IMR-90 (cell line): ENCODE measurements at regions not wholly inside any gene's neighbourhood (a gene's known extent, or its start where the extent isn't known, plus 50 kb on each side); places are given as distances from the start of the nearest gene placed in this dataset.

Experiments used
- ATAC-seq: fragments of 200-7000 bp; cut with Tn5 transposase; 2 replicates; pipeline ENCODE4 v1.9.1; 2020; ENCODE audit warnings: low read depth, mild to moderate bottlenecking, moderate library complexity
- BruUV-seq: library from RNA; stranded (reverse); fragments of 400-500 nt; replicated peaks from 2 replicates; lab custom pipeline; 2021; lab: Mats Ljungman, UMichigan
- CTCF ChIA-PET: fragments of 300-600 bp; formaldehyde crosslinking; extraction: SDS; loops from one replicate; lab custom pipeline; 2021; ENCODE audit warnings: antibody characterized with exemption; lab: Yijun Ruan, JAX
- POLR2A ChIA-PET: fragments of 300-600 bp; sonication (Branson Sonifier 250); formaldehyde crosslinking; loops from one replicate; lab custom pipeline; 2022; ENCODE audit warnings: antibody characterized with exemption; ENCODE audit not compliant: unreplicated experiment; lab: Charles Lee
- DNase-seq: peaks from one replicate; pipeline ENCODE4 v3.0.0; 2013
- H2AFZ ChIP-seq: replicated peaks from 2 replicates; pipeline ENCODE3; 2013; ENCODE audit warnings: low read length, mild to moderate bottlenecking; ENCODE audit not compliant: poor library complexity
- H2AK5ac ChIP-seq: 2 replicates; pipeline ENCODE4 v1.6.1; 2013; ENCODE audit warnings: low read depth, low read length, inconsistent platforms
- H2AK9ac ChIP-seq: replicated peaks from 2 replicates; pipeline ENCODE3; 2013; ENCODE audit warnings: mild to moderate bottlenecking, low read depth, low read length, moderate library complexity; ENCODE audit not compliant: poor library complexity
- H2BK120ac ChIP-seq: 2 replicates; pipeline ENCODE4 v1.6.1; 2013; ENCODE audit warnings: low read depth, low read length, inconsistent platforms
- H2BK15ac ChIP-seq: 3 replicates; pipeline ENCODE4 v1.6.1; 2013; ENCODE audit warnings: low read depth, low read length, inconsistent platforms
- H2BK20ac ChIP-seq: 2 replicates; pipeline ENCODE4 v1.6.1; 2013; ENCODE audit warnings: low read depth, mild to moderate bottlenecking, inconsistent platforms, low read length, moderate library complexity
- H2BK5ac ChIP-seq: 2 replicates; pipeline ENCODE4 v1.6.1; 2013; ENCODE audit warnings: mild to moderate bottlenecking, low read depth, low read length, inconsistent platforms; ENCODE audit not compliant: poor library complexity, severe bottlenecking
- H3K14ac ChIP-seq: replicated peaks from 2 replicates; pipeline ENCODE4 v1.6.1; 2013; ENCODE audit warnings: low read depth, low read length, inconsistent platforms
- H3K18ac ChIP-seq: 2 replicates; pipeline ENCODE4 v1.6.1; 2013; ENCODE audit warnings: low read depth, low read length, control low read depth
- H3K23ac ChIP-seq: 2 replicates; pipeline ENCODE4 v1.6.1; 2013; ENCODE audit warnings: low read depth, low read length, inconsistent platforms
- H3K27ac ChIP-seq: 2 replicates; pipeline ENCODE4 v1.5.1; 2013; ENCODE audit warnings: mild to moderate bottlenecking, control low read depth, low read length; ENCODE audit not compliant: insufficient read depth
- H3K27me3 ChIP-seq: 2 replicates; pipeline ENCODE4 v1.6.1; 2013; ENCODE audit warnings: low read length; ENCODE audit not compliant: control insufficient read depth, insufficient read depth
- H3K36me3 ChIP-seq: 2 replicates; pipeline ENCODE4 v1.6.1; 2013; ENCODE audit warnings: low read length, mixed read lengths; ENCODE audit not compliant: control insufficient read depth, insufficient read depth
- H3K4ac ChIP-seq: 2 replicates; pipeline ENCODE4 v1.6.1; 2013; ENCODE audit warnings: low read depth, low read length, inconsistent platforms
- H3K4me1 ChIP-seq: 2 replicates; pipeline ENCODE4 v1.6.1; 2013; ENCODE audit warnings: low read length, mixed read lengths; ENCODE audit not compliant: control insufficient read depth, insufficient read depth
- H3K4me2 ChIP-seq: 2 replicates; pipeline ENCODE4 v1.6.1; 2013; ENCODE audit warnings: low read depth, mild to moderate bottlenecking, control low read depth, low read length, moderate library complexity
- H3K4me3 ChIP-seq: 2 replicates; pipeline ENCODE4 v1.5.1; 2013; ENCODE audit warnings: low read depth, mild to moderate bottlenecking, control low read depth, low read length, moderate library complexity; ENCODE audit not compliant: insufficient read depth
- H3K56ac ChIP-seq: 2 replicates; pipeline ENCODE4 v1.6.1; 2013; ENCODE audit warnings: low read length, inconsistent platforms; ENCODE audit not compliant: insufficient read depth; ENCODE audit errors: extremely low read depth
- H3K79me1 ChIP-seq, 2 experiments: 2 replicates each; pipeline ENCODE4 v1.6.1; 2013; ENCODE audit warnings: low read length in 2 of 2, inconsistent platforms in 1 of 2, low read depth in 1 of 2
- H3K9ac ChIP-seq: 2 replicates; pipeline ENCODE4 v1.6.1; 2013; ENCODE audit warnings: low read depth, low read length, control low read depth
- H3K9me1 ChIP-seq: 2 replicates; pipeline ENCODE4 v1.6.1; 2013; ENCODE audit warnings: low read length, inconsistent platforms; ENCODE audit not compliant: insufficient read depth
- H3K9me3 ChIP-seq: 2 replicates; pipeline ENCODE4 v1.6.1; 2013; ENCODE audit warnings: low read length; ENCODE audit not compliant: control insufficient read depth, insufficient read depth
- H4K20me1 ChIP-seq: 2 replicates; pipeline ENCODE4 v1.6.1; 2013; ENCODE audit warnings: low read length, inconsistent platforms; ENCODE audit not compliant: insufficient read depth
- H4K5ac ChIP-seq: 2 replicates; pipeline ENCODE4 v1.6.1; 2013; ENCODE audit warnings: mild to moderate bottlenecking, low read depth, low read length, control low read depth
- H4K8ac ChIP-seq, 2 experiments: 2 replicates each; pipeline ENCODE4 v1.6.1; 2013; ENCODE audit warnings: low read depth in 2 of 2, low read length in 2 of 2, control low read depth in 1 of 2, inconsistent platforms in 1 of 2
- H4K91ac ChIP-seq: 2 replicates; pipeline ENCODE4 v1.6.1; 2013; ENCODE audit warnings: low read depth, low read length, inconsistent platforms; ENCODE audit not compliant: insufficient read depth
- CHD1 ChIP-seq: IDR thresholded peaks from 2 replicates; pipeline ENCODE4 v1.6.1; 2012; ENCODE audit warnings: low read depth, low read length, improper control_type of control experiment
- FOS ChIP-seq: fragments of 150-350 bp; IDR thresholded peaks from 2 replicates; pipeline ENCODE4 v1.6.1; 2016; ENCODE audit warnings: low read depth, low read length
- MAFK ChIP-seq: IDR thresholded peaks from 2 replicates; pipeline ENCODE4 v1.6.1; 2012; ENCODE audit warnings: low read depth, low read length, improper control_type of control experiment
- MXI1 ChIP-seq: IDR thresholded peaks from 2 replicates; pipeline ENCODE4 v1.6.1; 2012; ENCODE audit warnings: low read depth, mild to moderate bottlenecking, low read length, moderate library complexity, borderline replicate concordance
- RFX5 ChIP-seq: IDR thresholded peaks from 2 replicates; pipeline ENCODE4 v1.8.0; 2012; ENCODE audit warnings: low read depth, mild to moderate bottlenecking, low read length, moderate library complexity
- WGBS, 2 experiments: methylation state at CpG; one replicate each; pipeline versions ENCODE4 v1.1.5 to v1.1.7; 2013; ENCODE audit warnings: missing lambda C conversion rate in 2 of 2; ENCODE audit not compliant: insufficient read length in 1 of 2; ENCODE audit errors: extremely low coverage in 2 of 2; 5-methylcytosine and 5-hydroxymethylcytosine counted together
- dilution Hi-C: fragments of 300-500 bp; cut with HindIII; formaldehyde crosslinking; loops from one replicate; pipeline ENCODE4 v1.14.3; 2018; ENCODE audit warnings: low sequenced_read_pairs; ENCODE audit not compliant: unreplicated experiment
- in situ Hi-C: fragments of 300-500 bp; cut with MboI; formaldehyde crosslinking; loops from 3 replicates; pipeline ENCODE4 v1.14.3; 2019; ENCODE audit warnings: low sequenced_read_pairs, inconsistent platforms, mixed read lengths
- intact Hi-C: fragments of 100-400 bp; cut with micrococcal nuclease; formaldehyde crosslinking; loops from 2 replicates; pipeline ENCODE4 v1.10.0; 2022
- TF ChIP-seq, protein P1 (sequence below): conservative IDR thresholded peaks from 2 replicates; pipeline ENCODE4 v1.5.1; 2012; ENCODE audit warnings: mild to moderate bottlenecking, low read depth, low read length, improper control_type of control experiment
- TF ChIP-seq, protein P2 (sequence below): fragments of 150-350 bp; IDR thresholded peaks from 2 replicates; pipeline ENCODE4 v1.6.1; 2017; ENCODE audit warnings: mild to moderate bottlenecking, antibody characterized with exemption, low read length, low read depth

DNA sequence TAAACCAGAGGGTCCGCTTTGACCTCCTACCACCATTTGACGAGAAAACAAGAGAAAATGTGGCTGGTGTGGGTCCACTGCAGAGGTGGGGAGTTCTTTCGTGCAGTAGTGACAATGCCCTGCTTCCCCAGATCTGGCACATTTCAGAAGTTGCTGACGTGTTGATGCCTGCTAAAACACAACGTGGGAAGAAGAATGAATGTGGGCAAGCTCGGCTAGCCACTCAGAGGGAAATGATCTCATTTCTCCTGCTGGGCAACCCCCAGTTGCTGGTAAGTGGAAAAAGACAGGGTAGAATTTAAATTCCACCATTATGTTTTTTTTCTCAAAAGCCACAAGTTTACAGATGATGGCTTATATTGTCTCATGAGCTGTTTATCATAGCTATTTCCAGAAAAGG lies 77.9 kb downstream of the LUZP4 start:
- Histone ChIP-seq H4K5ac (peak overlapping the region; percentile 12; the same call in 1 of the 2 replicates), H3K4me1 (peaks cover 6% of the 10 kb centered on the region), H4K8ac (peak overlapping the region in 1 of 2 experiments; percentile 23; a peak in 1 of 4 replicates), H3K18ac (peak overlapping the region; percentile 1; the same call in 1 of the 2 replicates), H4K20me1 (no peaks in the 10 kb centered on the region), H2AK9ac (no peak overlapping the region), H2BK5ac (no peak overlapping the region), H2BK15ac (no peak overlapping the region), H3K4me2 (no peak overlapping the region), H2BK20ac (0 out of 2 replicates have a peak overlapping the region, but pooled peaks have one; percentile 17), H3K9me3 (no peaks in the 10 kb centered on the region), H3K27me3 (peaks cover 2% of the 10 kb centered on the region), H3K4ac (peak overlapping the region; percentile 40; the same call in 1 of the 2 replicates), H2BK120ac (peak overlapping the region; percentile 49; the same call in 1 of the 2 replicates), H3K79me1 (no peaks in the 10 kb centered on the region), H3K14ac (no peak overlapping the region), H3K27ac (no peak overlapping the region), H3K36me3 (no peaks in the 10 kb centered on the region), H2AFZ (no peak overlapping the region), H3K9ac (no peak overlapping the region), H2AK5ac (peak overlapping the region; percentile 33; the same call in 1 of the 2 replicates), H4K91ac (no peak overlapping the region), H3K4me3 (no peak overlapping the region), H3K23ac (no peak overlapping the region), H3K56ac (no peak overlapping the region), H3K9me1 (no peaks in the 10 kb centered on the region)
- no CpG with 5 or more reads among the region's 6 CpGs for WGBS, 2 experiments
- no peak for TF ChIP-seq RFX5
- TF ChIP-seq MXI1 = no peak
- TF ChIP-seq, protein P1, sequence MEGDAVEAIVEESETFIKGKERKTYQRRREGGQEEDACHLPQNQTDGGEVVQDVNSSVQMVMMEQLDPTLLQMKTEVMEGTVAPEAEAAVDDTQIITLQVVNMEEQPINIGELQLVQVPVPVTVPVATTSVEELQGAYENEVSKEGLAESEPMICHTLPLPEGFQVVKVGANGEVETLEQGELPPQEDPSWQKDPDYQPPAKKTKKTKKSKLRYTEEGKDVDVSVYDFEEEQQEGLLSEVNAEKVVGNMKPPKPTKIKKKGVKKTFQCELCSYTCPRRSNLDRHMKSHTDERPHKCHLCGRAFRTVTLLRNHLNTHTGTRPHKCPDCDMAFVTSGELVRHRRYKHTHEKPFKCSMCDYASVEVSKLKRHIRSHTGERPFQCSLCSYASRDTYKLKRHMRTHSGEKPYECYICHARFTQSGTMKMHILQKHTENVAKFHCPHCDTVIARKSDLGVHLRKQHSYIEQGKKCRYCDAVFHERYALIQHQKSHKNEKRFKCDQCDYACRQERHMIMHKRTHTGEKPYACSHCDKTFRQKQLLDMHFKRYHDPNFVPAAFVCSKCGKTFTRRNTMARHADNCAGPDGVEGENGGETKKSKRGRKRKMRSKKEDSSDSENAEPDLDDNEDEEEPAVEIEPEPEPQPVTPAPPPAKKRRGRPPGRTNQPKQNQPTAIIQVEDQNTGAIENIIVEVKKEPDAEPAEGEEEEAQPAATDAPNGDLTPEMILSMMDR = no peak
- TF ChIP-seq CHD1 = no peak
- TF ChIP-seq MAFK = no peak
- no peak for TF ChIP-seq FOS
- TF ChIP-seq, protein P2, sequence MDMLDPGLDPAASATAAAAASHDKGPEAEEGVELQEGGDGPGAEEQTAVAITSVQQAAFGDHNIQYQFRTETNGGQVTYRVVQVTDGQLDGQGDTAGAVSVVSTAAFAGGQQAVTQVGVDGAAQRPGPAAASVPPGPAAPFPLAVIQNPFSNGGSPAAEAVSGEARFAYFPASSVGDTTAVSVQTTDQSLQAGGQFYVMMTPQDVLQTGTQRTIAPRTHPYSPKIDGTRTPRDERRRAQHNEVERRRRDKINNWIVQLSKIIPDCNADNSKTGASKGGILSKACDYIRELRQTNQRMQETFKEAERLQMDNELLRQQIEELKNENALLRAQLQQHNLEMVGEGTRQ = no peak
- intact Hi-C loops = no loop called here
- in situ Hi-C loops = no loop called here
- dilution Hi-C loops = no loop called here
- ChIA-PET POLR2A (interaction anchor here (0.6 to 1.0 kb wide), 2 partner anchors 22 to 65 kb away, joined by 4 to 6 read pairs; no protein-coding TSS in a partner anchor), CTCF (no interaction called here)
- DNase-seq (peak; percentile 56), ATAC-seq (peak; percentile 30; the same call in 1 of the 2 replicates)
- BruUV-seq = no TSS peak
